ENCODE measurements at regions not wholly inside any gene's neighbourhood (a gene's known extent, or its start where the extent isn't known, plus 50 kb on each side); places are given as distances from the start of the nearest gene placed in this dataset.
A peak's percentile ranks its signal among the peaks of the same experiment; 100 is the strongest.

- H3K27me3 ChIP-seq (ENCODE audit: control insufficient read depth, insufficient read depth, low read length): no peaks in the 10 kb centered on the region
- peaks cover 10% of the 10 kb centered on the region; the same call in 1 of the 2 replicates for H3K4me1 ChIP-seq (ENCODE audit: control insufficient read depth, insufficient read depth, low read length)
- H3K9ac ChIP-seq (ENCODE audit: low read depth, low read length): no peak overlapping the region
- no peaks in the 10 kb centered on the region for H3K36me3 ChIP-seq (ENCODE audit: control insufficient read depth, insufficient read depth, low read length)
- H3K9me3 ChIP-seq (ENCODE audit: control insufficient read depth, insufficient read depth, low read length): no peaks in the 10 kb centered on the region
- no peak overlapping the region for H3K27ac ChIP-seq (ENCODE audit: low read depth, low read length)
- no peak overlapping the region for H3K4me3 ChIP-seq (ENCODE audit: low read depth, low read length)
These were observed 63.0 kb upstream of the TRIM2 start for GRCh38 chr4:153141238-153141637.

- Histone ChIP-seq H3K27me3 (ENCODE audit: control insufficient read depth, insufficient read depth, low read length) (no peaks in the 10 kb centered on the region), H3K27ac (ENCODE audit: low read depth, low read length) (peak overlapping the region; percentile 22), H3K9me3 (ENCODE audit: control insufficient read depth, insufficient read depth, low read length) (no peaks in the 10 kb centered on the region), H3K4me1 (ENCODE audit: control insufficient read depth, insufficient read depth, low read length) (peaks cover 16% of the 10 kb centered on the region; the same call in 1 of the 2 replicates), H3K9ac (ENCODE audit: low read depth, low read length) (no peak overlapping the region), H3K4me3 (ENCODE audit: low read depth, low read length) (no peak overlapping the region), H3K36me3 (ENCODE audit: control insufficient read depth, insufficient read depth, low read length) (no peaks in the 10 kb centered on the region)
These were observed 61.4 kb upstream of the TRIM2 start for GRCh38 chr4:153142700-153143438.

GRCh38 chr4:153143527-153144348 is 60.5 kb upstream of the TRIM2 start:
- no peak overlapping the region for H3K4me3 ChIP-seq (ENCODE audit: low read depth, low read length)

GRCh38 chr4:153146031-153146430 is 58.2 kb upstream of the TRIM2 start:
- Histone ChIP-seq H3K9me3 (ENCODE audit: control insufficient read depth, insufficient read depth, low read length) (no peaks in the 10 kb centered on the region), H3K9ac (ENCODE audit: low read depth, low read length) (no peak overlapping the region), H3K36me3 (ENCODE audit: control insufficient read depth, insufficient read depth, low read length) (no peaks in the 10 kb centered on the region), H3K27me3 (ENCODE audit: control insufficient read depth, insufficient read depth, low read length) (peaks cover 2% of the 10 kb centered on the region; the same call in 1 of the 2 replicates), H3K4me1 (ENCODE audit: control insufficient read depth, insufficient read depth, low read length) (peaks cover 16% of the 10 kb centered on the region; the same call in 1 of the 2 replicates), H3K4me3 (ENCODE audit: low read depth, low read length) (no peak overlapping the region), H3K27ac (ENCODE audit: low read depth, low read length) (no peak overlapping the region)

More at GRCh38 chr4:153143527-153144348, 60.5 kb upstream of the TRIM2 start:
- no peaks in the 10 kb centered on the region for H3K36me3 ChIP-seq (ENCODE audit: control insufficient read depth, insufficient read depth, low read length)
- H3K9me3 ChIP-seq (ENCODE audit: control insufficient read depth, insufficient read depth, low read length): no peaks in the 10 kb centered on the region
- H3K9ac ChIP-seq (ENCODE audit: low read depth, low read length): no peak overlapping the region
- peaks cover 16% of the 10 kb centered on the region; the same call in 1 of the 2 replicates for H3K4me1 ChIP-seq (ENCODE audit: control insufficient read depth, insufficient read depth, low read length)
- no peak overlapping the region for H3K27ac ChIP-seq (ENCODE audit: low read depth, low read length)
- no peaks in the 10 kb centered on the region for H3K27me3 ChIP-seq (ENCODE audit: control insufficient read depth, insufficient read depth, low read length)

GRCh38 chr4:153146961-153147360 is 57.3 kb upstream of the TRIM2 start:
- Histone ChIP-seq H3K9me3 (ENCODE audit: control insufficient read depth, insufficient read depth, low read length) (no peaks in the 10 kb centered on the region), H3K36me3 (ENCODE audit: control insufficient read depth, insufficient read depth, low read length) (no peaks in the 10 kb centered on the region), H3K9ac (ENCODE audit: low read depth, low read length) (no peak overlapping the region), H3K4me1 (ENCODE audit: control insufficient read depth, insufficient read depth, low read length) (peaks cover 24% of the 10 kb centered on the region), H3K27me3 (ENCODE audit: control insufficient read depth, insufficient read depth, low read length) (peaks cover 11% of the 10 kb centered on the region), H3K27ac (ENCODE audit: low read depth, low read length) (no peak overlapping the region), H3K4me3 (ENCODE audit: low read depth, low read length) (no peak overlapping the region)

- no peaks in the 10 kb centered on the region for H3K9me3 ChIP-seq (ENCODE audit: control insufficient read depth, insufficient read depth, low read length)
- no peak overlapping the region for H3K4me3 ChIP-seq (ENCODE audit: low read depth, low read length)
- H3K27ac ChIP-seq (ENCODE audit: low read depth, low read length): no peak overlapping the region
- peaks cover 29% of the 10 kb centered on the region for H3K27me3 ChIP-seq (ENCODE audit: control insufficient read depth, insufficient read depth, low read length)
- no peak overlapping the region for H3K9ac ChIP-seq (ENCODE audit: low read depth, low read length)
- H3K4me1 ChIP-seq (ENCODE audit: control insufficient read depth, insufficient read depth, low read length): peaks cover 24% of the 10 kb centered on the region
- H3K36me3 ChIP-seq (ENCODE audit: control insufficient read depth, insufficient read depth, low read length): no peaks in the 10 kb centered on the region
These were observed 55.5 kb upstream of the TRIM2 start for GRCh38 chr4:153148791-153149190.

GRCh38 chr4:153151535-153152455 is 52.4 kb upstream of the TRIM2 start:
- H3K36me3 ChIP-seq (ENCODE audit: control insufficient read depth, insufficient read depth, low read length): no peaks in the 10 kb centered on the region
- no peaks in the 10 kb centered on the region for H3K9me3 ChIP-seq (ENCODE audit: control insufficient read depth, insufficient read depth, low read length)
- peak overlapping the region; percentile 63; the same call in 1 of the 2 replicates for H3K4me3 ChIP-seq (ENCODE audit: low read depth, low read length)
- H3K27me3 ChIP-seq (ENCODE audit: control insufficient read depth, insufficient read depth, low read length): peaks cover 59% of the 10 kb centered on the region
- peaks cover 38% of the 10 kb centered on the region for H3K4me1 ChIP-seq (ENCODE audit: control insufficient read depth, insufficient read depth, low read length)
- H3K27ac ChIP-seq (ENCODE audit: low read depth, low read length): no peak overlapping the region
- no peak overlapping the region for H3K9ac ChIP-seq (ENCODE audit: low read depth, low read length)

- H3K9me3 ChIP-seq (ENCODE audit: control insufficient read depth, insufficient read depth, low read length): no peaks in the 10 kb centered on the region
- peak overlapping the region; percentile 33 for H3K27ac ChIP-seq (ENCODE audit: low read depth, low read length)
- H3K4me3 ChIP-seq (ENCODE audit: low read depth, low read length): peak overlapping the region; percentile 63
- H3K9ac ChIP-seq (ENCODE audit: low read depth, low read length): no peak overlapping the region
- H3K27me3 ChIP-seq (ENCODE audit: control insufficient read depth, insufficient read depth, low read length): peaks cover 67% of the 10 kb centered on the region
- H3K36me3 ChIP-seq (ENCODE audit: control insufficient read depth, insufficient read depth, low read length): no peaks in the 10 kb centered on the region
- H3K4me1 ChIP-seq (ENCODE audit: control insufficient read depth, insufficient read depth, low read length): peaks cover 33% of the 10 kb centered on the region
These were observed 51.5 kb upstream of the TRIM2 start for GRCh38 chr4:153152501-153153338.

GRCh38 chr4:153153339-153153871 is 50.8 kb upstream of the TRIM2 start:
- H3K9me3 ChIP-seq (ENCODE audit: control insufficient read depth, insufficient read depth, low read length): no peaks in the 10 kb centered on the region
- H3K4me3 ChIP-seq (ENCODE audit: low read depth, low read length): peak overlapping the region; percentile 63
- no peaks in the 10 kb centered on the region for H3K36me3 ChIP-seq (ENCODE audit: control insufficient read depth, insufficient read depth, low read length)
- H3K9ac ChIP-seq (ENCODE audit: low read depth, low read length): no peak overlapping the region
- peaks cover 68% of the 10 kb centered on the region for H3K27me3 ChIP-seq (ENCODE audit: control insufficient read depth, insufficient read depth, low read length)
- H3K4me1 ChIP-seq (ENCODE audit: control insufficient read depth, insufficient read depth, low read length): peaks cover 33% of the 10 kb centered on the region
- peak overlapping the region; percentile 33 for H3K27ac ChIP-seq (ENCODE audit: low read depth, low read length)

All from HUES48 (cell line).